Sigmoid colon (tissue), 6 donors: ENCODE measurements at regions not wholly inside any gene's neighbourhood (a gene's known extent, or its start where the extent isn't known, plus 50 kb on each side); places are given as distances from the start of the nearest gene placed in this dataset.
A peak's percentile ranks its signal among the peaks of the same experiment; 100 is the strongest.
"Not testable (repeated sequence)": the region's sequence is repeated elsewhere in the genome, so short reads cannot be mapped to it uniquely, and the experiment has no call there.

Experiments used
- DNase-seq: peaks from one replicate; pipeline ENCODE4 v3.0.0-alpha.2; 2019
- H3K27ac ChIP-seq, 4 donors: fragments of 200-600 bp; sonication (generic); one replicate each; pipeline ENCODE4 v1.5.1; 2016 to 2019; ENCODE audit warnings: mild to moderate bottlenecking in 1 of 4
- H3K27me3 ChIP-seq, 3 donors: fragments of 200-600 bp; sonication (generic); one replicate each; pipeline ENCODE4 v1.5.1; 2019; ENCODE audit warnings: mild to moderate bottlenecking in 1 of 3
- H3K36me3 ChIP-seq, 4 donors: fragments of 200-600 bp; sonication (generic); one replicate each; pipeline ENCODE4 v1.5.1; 2016 to 2019
- H3K4me1 ChIP-seq, 4 donors: fragments of 200-600 bp; sonication (generic); one replicate each; pipeline ENCODE4 v1.5.1; 2017 to 2019
- H3K4me3 ChIP-seq, 4 donors: fragments of 200-600 bp; sonication (generic); one replicate each; pipeline ENCODE4 v1.5.1; 2017 to 2019; ENCODE audit warnings: mild to moderate bottlenecking in 2 of 4, moderate library complexity in 1 of 4
- H3K9me3 ChIP-seq, 4 donors: fragments of 200-600 bp in 3 of 4; sonication (generic) in 3 of 4; one replicate each; pipeline versions ENCODE4 v1.5.1 to v1.6.1; 2013 to 2019
- CTCF ChIP-seq, 4 experiments: fragments of 450-650 bp in 3 of 4; fragments of 200-600 bp in 1 of 4; IDR thresholded peaks; one replicate each; pipeline ENCODE4 v1.5.1; 2016 to 2019; ENCODE audit warnings: antibody characterized with exemption in 4 of 4, mild to moderate bottlenecking in 3 of 4, moderate library complexity in 2 of 4
- EP300 ChIP-seq, 4 donors: sonication (generic); formaldehyde crosslinking; IDR thresholded peaks; one replicate each; pipeline ENCODE4 v1.6.1; 2017; ENCODE audit warnings: antibody characterized with exemption in 4 of 4
- POLR2A ChIP-seq, 2 donors: fragments of 450-650 bp; IDR thresholded peaks; one replicate each; pipeline ENCODE4 v1.6.1; 2016; ENCODE audit warnings: antibody characterized with exemption in 2 of 2, mild to moderate bottlenecking in 2 of 2, moderate library complexity in 2 of 2
- POLR2AphosphoS5 ChIP-seq, 4 donors: sonication (generic); formaldehyde crosslinking; IDR thresholded peaks; one replicate each; pipeline ENCODE4 v1.6.1; 2017; ENCODE audit warnings: antibody characterized with exemption in 4 of 4
- WGBS, 2 donors: extraction: QIAGEN DNeasy Blood & Tissue Kit; methylation state at CpG; one replicate each; pipeline ENCODE4 v1.1.7; 2013; 5-methylcytosine and 5-hydroxymethylcytosine counted together
- intact Hi-C: fragments of 100-400 bp; cut with DNase I; formaldehyde crosslinking; loops from one replicate; pipeline ENCODE4 v1.15.1; 2023
- donor health status: healthy with polysubstance abuse.
- donor health status: healthy.

- WGBS, 2 donors, result 78 to 84% methylated on average over 2 of the region's 2 CpGs
- no peak for DNase-seq
- intact Hi-C loops, result no loop called here
- Histone ChIP-seq H3K27ac (no peak overlapping the region), H3K9me3 (no peaks in the 10 kb centered on the region), H3K4me3 (no peak overlapping the region), H3K36me3 (no peaks in the 10 kb centered on the region), H3K27me3 (no peaks in the 10 kb centered on the region), H3K4me1 (no peaks in the 10 kb centered on the region)
- TF ChIP-seq EP300 (IDR thresholded peaks at IDR 0.05) (no peak), CTCF (IDR thresholded peaks at IDR 0.05) (no peak)
These were observed 400.1 kb upstream of the PCSK5 start for GRCh38 chr9:75490326-75490725.

GRCh38 chr9:75491533-75491932, 398.9 kb upstream of the PCSK5 start:
- Histone ChIP-seq H3K27me3 (no peaks in the 10 kb centered on the region), H3K36me3 (no peaks in the 10 kb centered on the region), H3K4me3 (no peak overlapping the region), H3K9me3 (no peaks in the 10 kb centered on the region), H3K4me1 (no peaks in the 10 kb centered on the region), H3K27ac (no peak overlapping the region)
- no peak for DNase-seq
- TF ChIP-seq POLR2A (IDR thresholded peaks at IDR 0.05) (no peak), POLR2AphosphoS5 (IDR thresholded peaks at IDR 0.05) (no peak), CTCF (IDR thresholded peaks at IDR 0.05) (no peak), EP300 (IDR thresholded peaks at IDR 0.05) (no peak)
- intact Hi-C loops, result no loop called here
- 9 to 39% methylated on average over 1 of the region's 1 CpG for WGBS, 2 donors

GRCh38 chr9:75499812-75500211, 390.7 kb upstream of the PCSK5 start:
- intact Hi-C loops, result no loop called here
- H3K27ac ChIP-seq, result no peak overlapping the region
- no peak for DNase-seq
- H3K9me3 ChIP-seq, result no peaks in the 10 kb centered on the region
- H3K36me3 ChIP-seq, result no peaks in the 10 kb centered on the region
- TF ChIP-seq POLR2A (IDR thresholded peaks at IDR 0.05), result no peak
- no peak for TF ChIP-seq POLR2AphosphoS5 (IDR thresholded peaks at IDR 0.05)
- no peaks in the 10 kb centered on the region for H3K27me3 ChIP-seq
- WGBS, 2 donors, result 85 to 90% methylated on average over 4 of the region's 4 CpGs
- H3K4me3 ChIP-seq, result no peak overlapping the region
- no peaks in the 10 kb centered on the region for H3K4me1 ChIP-seq

GRCh38 chr9:75500479-75500878, 390.0 kb upstream of the PCSK5 start:
- 31 to 35% methylated on average over 2 of the region's 2 CpGs for WGBS, 2 donors
- TF ChIP-seq POLR2A (IDR thresholded peaks at IDR 0.05), result no peak
- no peak for TF ChIP-seq EP300 (IDR thresholded peaks at IDR 0.05)
- TF ChIP-seq POLR2AphosphoS5 (IDR thresholded peaks at IDR 0.05), result no peak
- no peak for TF ChIP-seq CTCF (IDR thresholded peaks at IDR 0.05)
- Histone ChIP-seq H3K4me3 (no peak overlapping the region), H3K4me1 (no peaks in the 10 kb centered on the region), H3K27me3 (no peaks in the 10 kb centered on the region), H3K27ac (peak overlapping the region in 1 of 4 donors; percentile 0), H3K9me3 (no peaks in the 10 kb centered on the region), H3K36me3 (no peaks in the 10 kb centered on the region)
- intact Hi-C loops, result no loop called here
- DNase-seq, result no peak

- H3K36me3 ChIP-seq, H3K27me3 ChIP-seq, H3K4me1 ChIP-seq, H3K4me3 ChIP-seq, H3K9me3 ChIP-seq, DNase-seq, intact Hi-C loops, H3K27ac ChIP-seq: not testable (repeated sequence)
- WGBS, 2 donors, result 87 to 89% methylated on average over 3 of the region's 3 CpGs
These were observed 389.5 kb upstream of the PCSK5 start for GRCh38 chr9:75500940-75501339.

GRCh38 chr9:75504721-75505120, 385.8 kb upstream of the PCSK5 start:
- no peak for DNase-seq
- no peaks in the 10 kb centered on the region for H3K27me3 ChIP-seq
- no peaks in the 10 kb centered on the region for H3K4me1 ChIP-seq
- H3K4me3 ChIP-seq, result no peak overlapping the region
- no peaks in the 10 kb centered on the region for H3K9me3 ChIP-seq
- intact Hi-C loops, result no loop called here
- no peaks in the 10 kb centered on the region for H3K36me3 ChIP-seq
- no peak for TF ChIP-seq EP300 (IDR thresholded peaks at IDR 0.05)
- TF ChIP-seq POLR2AphosphoS5 (IDR thresholded peaks at IDR 0.05), result no peak
- no peak for TF ChIP-seq POLR2A (IDR thresholded peaks at IDR 0.05)
- no peak for TF ChIP-seq CTCF (IDR thresholded peaks at IDR 0.05)
- no peak overlapping the region for H3K27ac ChIP-seq
